ENCODE measurements at regions not wholly inside any gene's neighbourhood (a gene's known extent, or its start where the extent isn't known, plus 50 kb on each side); places are given as distances from the start of the nearest gene placed in this dataset.

DNA sequence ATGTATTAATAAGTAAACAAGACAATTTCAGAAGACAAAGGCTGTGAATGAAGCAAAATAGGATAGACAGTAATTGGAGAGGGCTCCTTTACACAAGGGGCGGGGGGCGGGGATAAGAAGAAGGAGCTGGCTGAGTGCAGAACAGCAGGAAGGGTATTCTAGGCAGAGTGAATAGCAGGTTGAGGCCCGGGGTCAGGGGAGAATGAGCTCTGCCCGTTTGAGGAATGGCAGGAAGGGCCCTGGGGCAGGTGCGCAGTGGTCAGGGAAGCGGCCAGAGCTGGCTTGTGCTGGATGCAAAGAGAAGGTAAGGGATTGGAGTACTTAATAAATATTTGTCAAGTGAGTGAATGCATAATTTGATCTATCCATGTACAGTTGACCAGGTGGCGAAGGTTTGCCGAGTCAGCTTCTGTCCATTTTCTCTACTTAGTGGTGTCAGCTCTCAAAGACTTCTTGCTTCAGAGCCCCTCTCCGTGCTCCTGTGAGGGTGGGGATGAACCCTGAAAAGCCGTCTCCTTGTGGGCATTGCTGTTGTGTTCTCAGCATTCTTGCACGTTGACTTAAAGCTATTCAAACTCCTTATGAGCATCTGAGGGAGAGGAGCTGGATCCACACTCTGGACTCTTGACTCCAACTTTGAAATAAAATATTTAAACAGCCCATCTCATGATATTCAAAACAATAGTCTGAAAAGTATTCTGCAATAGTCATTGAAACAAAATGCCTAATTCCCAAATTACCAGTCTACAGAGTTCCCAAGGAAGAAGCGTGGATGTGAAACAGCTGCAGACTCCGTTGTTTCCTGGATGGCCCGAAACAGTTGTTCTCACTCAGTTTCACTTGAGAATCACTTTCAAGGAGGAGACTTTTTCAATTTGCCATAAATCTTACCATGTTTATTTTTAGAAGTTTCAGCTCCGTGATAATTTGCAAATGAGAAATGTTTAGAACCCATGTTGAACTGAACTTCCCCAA, 105.1 kb downstream of the EDN3 start:
- Histone ChIP-seq H3K4me3 (ENCODE audit: low read length) (no peak overlapping the region), H3K36me3 (ENCODE audit: control insufficient read depth, insufficient read depth, low read length) (no peaks in the 10 kb centered on the region), H3K9ac (ENCODE audit: low read length) (no peak overlapping the region), H3K27me3 (ENCODE audit: control insufficient read depth, insufficient read depth, low read length) (peaks cover 15% of the 10 kb centered on the region), H3K4me1 (ENCODE audit: control insufficient read depth, insufficient read depth, low read length) (peaks cover 3% of the 10 kb centered on the region), H3K27ac (ENCODE audit: low read depth, low read length) (no peak overlapping the region)

DNA sequence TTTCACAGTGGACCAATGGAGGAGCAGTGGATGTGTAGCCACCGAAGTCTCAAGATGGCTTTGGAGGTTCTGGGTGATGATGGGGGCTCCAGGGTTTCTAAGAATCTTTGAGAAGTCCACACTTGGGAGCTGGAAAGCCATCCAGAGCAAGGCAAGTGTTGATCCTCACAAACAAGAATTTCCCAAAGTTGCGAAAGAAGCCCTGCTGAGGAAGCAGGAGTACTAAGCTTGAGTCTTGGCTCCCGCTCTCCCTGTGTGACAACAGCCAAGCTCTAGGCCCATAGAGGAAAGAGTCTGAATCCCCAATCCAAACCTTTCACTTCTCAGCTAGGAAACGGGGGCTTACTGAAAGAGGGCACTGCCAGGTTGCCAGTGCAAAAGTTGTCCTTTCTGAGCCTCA, 106.0 kb downstream of the EDN3 start:
- H3K4me3 ChIP-seq (ENCODE audit: low read length): no peak overlapping the region
- no peaks in the 10 kb centered on the region for H3K36me3 ChIP-seq (ENCODE audit: control insufficient read depth, insufficient read depth, low read length)
- H3K4me1 ChIP-seq (ENCODE audit: control insufficient read depth, insufficient read depth, low read length): peaks cover 3% of the 10 kb centered on the region
- H3K9ac ChIP-seq (ENCODE audit: low read length): no peak overlapping the region
- no peak overlapping the region for H3K27ac ChIP-seq (ENCODE audit: low read depth, low read length)
- peaks cover 13% of the 10 kb centered on the region for H3K27me3 ChIP-seq (ENCODE audit: control insufficient read depth, insufficient read depth, low read length)

DNA sequence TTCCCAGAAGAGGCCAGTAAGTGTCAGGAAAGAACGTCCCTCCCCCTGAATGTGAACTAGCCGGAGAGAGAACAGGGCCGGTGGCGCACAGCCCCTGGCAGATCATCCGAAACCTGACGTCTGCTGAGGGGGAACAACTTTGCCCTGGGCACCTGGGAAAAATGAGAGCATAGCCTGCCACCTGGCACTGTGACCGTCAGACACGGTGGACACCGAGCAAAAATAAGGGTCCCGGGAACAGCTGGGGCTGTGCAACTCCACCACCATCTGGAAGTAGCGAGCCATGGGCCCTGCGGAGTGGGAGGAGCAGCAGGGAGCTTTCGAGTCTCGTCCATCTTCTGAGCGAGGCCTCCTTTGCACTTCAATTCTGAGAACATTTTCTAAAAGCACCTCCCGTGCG, 110.8 kb downstream of the EDN3 start:
- Histone ChIP-seq H3K27ac (ENCODE audit: low read depth, low read length) (no peak overlapping the region), H3K4me1 (ENCODE audit: control insufficient read depth, insufficient read depth, low read length) (no peaks in the 10 kb centered on the region), H3K9ac (ENCODE audit: low read length) (no peak overlapping the region), H3K36me3 (ENCODE audit: control insufficient read depth, insufficient read depth, low read length) (no peaks in the 10 kb centered on the region), H3K4me3 (ENCODE audit: low read length) (no peak overlapping the region), H3K27me3 (ENCODE audit: control insufficient read depth, insufficient read depth, low read length) (no peaks in the 10 kb centered on the region)

DNA sequence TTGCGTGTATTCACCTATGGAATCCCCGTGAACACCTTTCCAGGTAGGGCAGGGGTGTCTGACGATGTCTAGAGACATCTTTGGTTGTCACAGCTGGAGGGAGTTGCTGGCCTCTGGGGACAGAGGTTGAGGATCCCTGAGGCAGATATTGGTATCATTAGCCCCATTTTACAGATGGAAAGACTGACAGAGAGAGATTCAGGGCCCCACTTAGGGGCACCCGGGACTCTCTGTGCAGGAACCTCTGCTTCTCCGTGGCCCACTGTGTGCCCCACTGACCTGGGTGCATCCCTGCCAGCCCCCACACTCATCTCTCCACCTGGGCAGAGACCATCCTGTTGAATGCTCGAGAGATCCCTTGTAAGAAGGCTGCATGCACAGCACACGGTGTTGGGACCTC, 111.2 kb downstream of the EDN3 start:
- Histone ChIP-seq H3K4me3 (ENCODE audit: low read length) (no peak overlapping the region), H3K9ac (ENCODE audit: low read length) (no peak overlapping the region), H3K4me1 (ENCODE audit: control insufficient read depth, insufficient read depth, low read length) (no peaks in the 10 kb centered on the region), H3K27me3 (ENCODE audit: control insufficient read depth, insufficient read depth, low read length) (no peaks in the 10 kb centered on the region), H3K36me3 (ENCODE audit: control insufficient read depth, insufficient read depth, low read length) (no peaks in the 10 kb centered on the region), H3K27ac (ENCODE audit: low read depth, low read length) (no peak overlapping the region)

DNA sequence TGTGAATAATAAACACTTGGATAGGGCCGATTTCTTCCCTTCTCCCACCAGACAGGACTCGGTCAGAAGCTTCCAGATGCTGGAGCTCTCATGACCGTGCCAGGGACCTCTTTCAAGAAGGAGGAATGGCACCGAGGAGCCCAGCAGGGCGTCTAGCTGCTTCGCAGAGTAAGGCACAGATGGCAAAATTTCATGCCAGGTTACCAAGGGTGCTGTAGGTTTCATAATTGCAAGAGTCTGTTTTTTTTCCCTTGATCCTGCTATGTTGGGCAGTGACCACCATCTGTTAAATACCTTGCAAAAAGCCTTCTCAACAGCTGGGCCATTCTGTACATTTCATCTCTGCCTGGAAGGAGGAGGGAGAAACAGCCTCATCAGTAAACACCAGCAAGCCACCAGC, 111.8 kb downstream of the EDN3 start:
- H3K4me3 ChIP-seq (ENCODE audit: low read length): no peak overlapping the region
- no peaks in the 10 kb centered on the region for H3K4me1 ChIP-seq (ENCODE audit: control insufficient read depth, insufficient read depth, low read length)
- no peaks in the 10 kb centered on the region for H3K27me3 ChIP-seq (ENCODE audit: control insufficient read depth, insufficient read depth, low read length)
- H3K9ac ChIP-seq (ENCODE audit: low read length): no peak overlapping the region
- H3K36me3 ChIP-seq (ENCODE audit: control insufficient read depth, insufficient read depth, low read length): no peaks in the 10 kb centered on the region
- H3K27ac ChIP-seq (ENCODE audit: low read depth, low read length): no peak overlapping the region

DNA sequence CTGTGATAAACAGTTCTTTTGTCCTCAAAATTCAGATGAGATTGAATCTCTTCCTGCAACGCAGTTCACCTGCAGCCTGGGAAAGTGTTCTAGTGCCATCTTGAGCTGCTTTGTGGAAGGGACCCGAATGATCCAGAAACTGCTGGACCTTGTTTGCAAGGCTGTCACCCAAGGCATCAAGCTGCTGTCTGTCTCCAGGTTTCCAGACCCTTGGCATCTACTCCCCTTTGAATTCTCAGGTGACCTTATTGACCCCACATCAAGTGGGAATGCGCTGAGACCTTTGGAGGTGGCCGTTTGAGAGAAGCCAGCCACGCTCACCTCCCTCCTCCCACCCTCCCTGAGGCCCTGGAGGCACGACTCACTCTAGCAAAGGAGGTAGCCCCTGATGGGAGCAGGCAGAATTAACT, 112.5 kb downstream of the EDN3 start:
- no peaks in the 10 kb centered on the region for H3K27me3 ChIP-seq (ENCODE audit: control insufficient read depth, insufficient read depth, low read length)
- H3K36me3 ChIP-seq (ENCODE audit: control insufficient read depth, insufficient read depth, low read length): no peaks in the 10 kb centered on the region
- H3K27ac ChIP-seq (ENCODE audit: low read depth, low read length): no peak overlapping the region
- H3K9ac ChIP-seq (ENCODE audit: low read length): no peak overlapping the region
- H3K4me1 ChIP-seq (ENCODE audit: control insufficient read depth, insufficient read depth, low read length): no peaks in the 10 kb centered on the region
- no peak overlapping the region for H3K4me3 ChIP-seq (ENCODE audit: low read length)

DNA sequence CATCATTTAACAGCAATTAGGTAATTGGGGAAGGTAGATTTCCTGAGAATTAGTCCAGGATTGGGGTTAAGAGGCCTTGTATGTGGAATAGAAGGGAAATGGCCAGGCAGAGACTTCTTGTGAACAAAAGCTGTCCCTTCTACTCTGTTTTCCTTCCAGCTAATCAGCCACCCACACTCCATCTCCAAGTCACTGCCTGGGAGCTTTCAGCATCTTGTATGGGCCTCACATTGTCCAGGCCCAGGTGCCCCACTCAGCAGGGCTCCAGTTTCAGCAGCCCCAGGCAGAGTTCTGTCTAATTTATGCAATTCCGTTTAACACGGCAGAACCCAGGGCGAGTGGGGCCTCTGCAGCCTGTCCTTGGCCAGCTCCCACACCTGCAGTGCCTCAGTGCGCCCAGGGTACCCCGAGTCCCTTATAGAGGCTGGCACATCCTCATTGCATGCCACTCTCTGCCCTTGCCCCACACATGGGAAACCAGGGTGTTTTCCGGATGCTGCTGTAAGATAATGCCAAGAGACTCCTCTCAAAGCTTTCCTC, 113.0 kb downstream of the EDN3 start:
- no peak overlapping the region for H3K9ac ChIP-seq (ENCODE audit: low read length)
- no peaks in the 10 kb centered on the region for H3K4me1 ChIP-seq (ENCODE audit: control insufficient read depth, insufficient read depth, low read length)
- no peaks in the 10 kb centered on the region for H3K36me3 ChIP-seq (ENCODE audit: control insufficient read depth, insufficient read depth, low read length)
- H3K4me3 ChIP-seq (ENCODE audit: low read length): no peak overlapping the region
- no peaks in the 10 kb centered on the region for H3K27me3 ChIP-seq (ENCODE audit: control insufficient read depth, insufficient read depth, low read length)
- no peak overlapping the region for H3K27ac ChIP-seq (ENCODE audit: low read depth, low read length)

DNA sequence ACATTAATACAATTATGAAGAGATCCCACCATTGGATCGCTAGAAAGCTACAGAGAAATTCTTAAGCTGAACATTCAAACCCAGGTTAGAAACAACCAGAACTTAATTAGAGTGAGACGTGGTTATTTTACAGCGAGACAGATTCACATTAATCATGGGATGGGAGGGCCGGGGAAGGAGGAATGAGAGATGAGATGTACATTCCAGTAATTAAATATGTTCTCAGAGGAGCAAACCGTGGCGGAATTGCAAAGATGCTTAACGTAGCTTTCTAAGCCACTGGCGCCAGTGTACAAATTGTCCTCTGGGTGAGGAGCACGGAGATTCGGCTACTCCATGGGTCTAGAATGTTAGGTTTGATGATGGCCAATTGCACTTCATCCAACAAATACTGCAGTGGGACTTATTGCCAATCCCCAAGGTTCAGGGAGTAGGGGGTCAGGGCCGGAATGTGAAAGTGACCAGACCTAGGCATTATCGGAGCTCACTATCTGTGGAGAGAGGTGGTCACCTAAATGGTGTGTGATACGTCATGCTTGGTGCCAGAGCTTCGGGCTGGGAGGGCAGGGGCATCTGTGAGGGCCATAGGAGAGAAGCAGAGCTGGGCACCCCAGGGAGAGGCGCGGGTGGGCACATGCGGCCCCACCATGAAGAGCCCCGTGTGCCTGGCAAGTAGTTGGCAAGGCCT, 114.7 kb downstream of the EDN3 start:
- Histone ChIP-seq H3K4me1 (ENCODE audit: control insufficient read depth, insufficient read depth, low read length) (no peaks in the 10 kb centered on the region), H3K27ac (ENCODE audit: low read depth, low read length) (no peak overlapping the region), H3K9ac (ENCODE audit: low read length) (no peak overlapping the region), H3K4me3 (ENCODE audit: low read length) (no peak overlapping the region), H3K27me3 (ENCODE audit: control insufficient read depth, insufficient read depth, low read length) (no peaks in the 10 kb centered on the region), H3K36me3 (ENCODE audit: control insufficient read depth, insufficient read depth, low read length) (no peaks in the 10 kb centered on the region)

DNA sequence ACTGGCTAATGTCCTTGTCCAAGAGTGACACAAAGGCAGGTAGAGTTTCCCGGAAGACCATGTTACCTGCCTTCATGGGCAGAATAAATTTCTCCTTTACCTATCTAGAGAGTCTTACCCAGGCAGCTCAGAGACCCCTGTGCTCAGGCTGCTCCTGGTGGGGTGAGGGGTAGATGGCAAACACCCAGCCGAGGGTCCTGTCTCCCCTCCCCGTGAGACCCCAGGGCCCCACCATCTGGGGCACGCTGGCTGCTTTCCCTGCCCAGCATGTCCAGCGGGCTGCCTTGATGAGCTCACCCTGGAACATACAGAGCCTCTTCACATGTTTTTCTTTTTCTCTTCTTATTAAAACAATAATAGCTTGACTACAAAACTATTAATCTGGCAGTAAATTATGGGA, 116.5 kb downstream of the EDN3 start:
- no peak overlapping the region for H3K9ac ChIP-seq (ENCODE audit: low read length)
- no peaks in the 10 kb centered on the region for H3K36me3 ChIP-seq (ENCODE audit: control insufficient read depth, insufficient read depth, low read length)
- no peak overlapping the region for H3K4me3 ChIP-seq (ENCODE audit: low read length)
- no peaks in the 10 kb centered on the region for H3K4me1 ChIP-seq (ENCODE audit: control insufficient read depth, insufficient read depth, low read length)
- no peak overlapping the region for H3K27ac ChIP-seq (ENCODE audit: low read depth, low read length)
- H3K27me3 ChIP-seq (ENCODE audit: control insufficient read depth, insufficient read depth, low read length): no peaks in the 10 kb centered on the region

DNA sequence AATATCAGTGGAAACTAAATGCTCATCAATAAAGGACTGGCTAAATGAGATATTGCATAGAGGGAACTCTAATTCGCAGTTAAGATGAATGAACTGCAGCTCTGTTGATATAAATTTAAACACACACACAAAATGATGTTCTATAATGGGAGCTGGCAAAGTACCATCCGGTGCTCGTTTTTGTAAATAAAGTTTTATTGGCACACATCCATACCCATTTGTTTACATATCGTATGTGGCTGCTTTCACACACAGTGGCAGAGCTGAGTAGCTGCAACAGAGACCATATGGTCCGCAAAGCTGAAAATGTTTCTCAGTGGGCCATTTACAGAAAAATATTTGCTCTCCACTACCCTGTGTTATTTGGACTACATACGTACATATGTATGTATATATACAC, 120.7 kb downstream of the EDN3 start:
- Histone ChIP-seq H3K4me1 (ENCODE audit: control insufficient read depth, insufficient read depth, low read length) (no peaks in the 10 kb centered on the region), H3K36me3 (ENCODE audit: control insufficient read depth, insufficient read depth, low read length) (no peaks in the 10 kb centered on the region), H3K27me3 (ENCODE audit: control insufficient read depth, insufficient read depth, low read length) (no peaks in the 10 kb centered on the region), H3K27ac (ENCODE audit: low read depth, low read length) (no peak overlapping the region), H3K4me3 (ENCODE audit: low read length) (no peak overlapping the region), H3K9ac (ENCODE audit: low read length) (no peak overlapping the region)

DNA sequence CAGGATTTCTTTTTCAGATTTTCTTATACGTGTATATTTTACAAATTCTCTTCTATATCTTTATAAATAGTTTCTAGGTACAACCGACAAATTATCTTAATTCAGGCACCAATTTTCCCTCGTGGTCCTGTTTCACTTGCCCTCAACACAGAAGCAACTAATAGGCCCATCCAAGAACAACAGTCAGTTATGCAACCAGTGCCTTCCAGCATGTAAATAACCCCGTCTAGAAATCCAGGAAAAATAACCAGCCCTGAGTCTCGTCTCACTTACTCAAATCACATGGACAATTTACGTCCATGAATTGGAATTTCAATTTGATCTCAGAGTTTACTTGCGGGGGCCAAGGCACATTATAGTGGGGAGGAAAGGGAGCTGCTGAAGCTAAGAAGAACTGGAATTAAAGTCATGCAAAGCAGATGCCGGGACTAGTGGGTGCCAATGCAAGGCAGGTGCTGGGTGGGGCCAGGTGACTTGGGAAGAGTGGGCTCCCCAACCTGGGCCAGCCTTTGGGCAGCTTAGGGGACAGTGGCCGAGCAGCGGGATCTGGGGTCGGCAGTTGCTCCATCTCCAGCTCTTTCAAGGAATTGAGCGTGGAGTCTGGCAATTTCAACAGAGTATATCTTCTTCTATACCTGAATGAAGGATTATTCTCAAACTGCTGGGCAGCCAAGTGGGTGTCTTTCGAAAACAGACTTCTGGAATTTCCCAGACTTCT, 121.7 kb downstream of the EDN3 start:
- Histone ChIP-seq H3K9ac (ENCODE audit: low read length) (no peak overlapping the region), H3K4me3 (ENCODE audit: low read length) (no peak overlapping the region), H3K36me3 (ENCODE audit: control insufficient read depth, insufficient read depth, low read length) (no peaks in the 10 kb centered on the region), H3K4me1 (ENCODE audit: control insufficient read depth, insufficient read depth, low read length) (no peaks in the 10 kb centered on the region), H3K27ac (ENCODE audit: low read depth, low read length) (no peak overlapping the region), H3K27me3 (ENCODE audit: control insufficient read depth, insufficient read depth, low read length) (no peaks in the 10 kb centered on the region)

DNA sequence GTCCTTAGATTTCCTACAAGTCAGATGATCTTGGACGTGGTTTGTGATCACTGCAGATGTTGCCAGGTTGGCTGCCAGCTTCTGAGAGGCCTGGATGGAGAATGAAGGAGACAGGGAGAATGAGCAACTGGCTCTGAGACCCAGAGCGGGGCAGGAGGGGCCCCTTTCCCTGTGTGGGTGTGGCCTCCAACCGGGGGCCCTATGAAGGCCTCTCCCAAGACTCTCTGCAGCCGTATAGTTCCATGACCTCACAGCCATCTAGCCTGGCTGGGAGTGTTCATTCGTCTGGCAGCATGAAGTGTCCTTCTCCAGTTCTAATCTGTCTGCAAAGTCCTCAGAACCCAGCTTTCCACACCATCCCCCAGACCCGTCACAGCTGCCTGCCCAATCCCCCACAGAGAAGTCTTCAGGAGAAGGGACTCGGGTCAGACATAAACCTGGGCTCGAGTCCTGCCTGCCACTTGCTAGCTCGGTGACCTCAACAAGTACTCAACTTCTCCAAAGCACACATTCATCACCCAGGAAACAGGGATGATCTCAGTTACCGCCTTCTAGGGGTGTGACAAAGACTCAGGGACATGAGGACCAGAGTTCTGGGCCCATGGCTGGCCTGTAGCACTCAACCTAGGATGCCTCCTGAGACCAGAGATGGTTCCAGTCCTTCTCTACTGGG, 122.6 kb downstream of the EDN3 start:
- Histone ChIP-seq H3K27ac (ENCODE audit: low read depth, low read length) (no peak overlapping the region), H3K36me3 (ENCODE audit: control insufficient read depth, insufficient read depth, low read length) (no peaks in the 10 kb centered on the region), H3K9ac (ENCODE audit: low read length) (no peak overlapping the region), H3K4me3 (ENCODE audit: low read length) (no peak overlapping the region), H3K4me1 (ENCODE audit: control insufficient read depth, insufficient read depth, low read length) (no peaks in the 10 kb centered on the region), H3K27me3 (ENCODE audit: control insufficient read depth, insufficient read depth, low read length) (no peaks in the 10 kb centered on the region)
